Urinary bladder (tissue), 3 donors: ENCODE measurements at regions not wholly inside any gene's neighbourhood (a gene's known extent, or its start where the extent isn't known, plus 50 kb on each side); places are given as distances from the start of the nearest gene placed in this dataset.

Source experiments
- DNase-seq: peaks from one replicate; pipeline ENCODE4 v3.0.0-alpha.2; 2015; ENCODE audit errors: extremely low spot score
- H3K27ac ChIP-seq: one replicate; pipeline ENCODE4 v1.5.1; 2013; ENCODE audit warnings: low read depth, mild to moderate bottlenecking, moderate library complexity
- H3K36me3 ChIP-seq: one replicate; pipeline ENCODE4 v1.6.1; 2013; ENCODE audit warnings: mild to moderate bottlenecking, moderate library complexity; ENCODE audit not compliant: insufficient read depth
- H3K4me1 ChIP-seq: one replicate; pipeline ENCODE4 v1.6.1; 2013; ENCODE audit warnings: mild to moderate bottlenecking, moderate library complexity; ENCODE audit not compliant: insufficient read depth
- H3K4me3 ChIP-seq: one replicate; pipeline ENCODE4 v1.5.1; 2013; ENCODE audit warnings: low read depth, low read length
- WGBS: extraction: QIAGEN DNeasy Blood & Tissue Kit; methylation state at CpG from one replicate; pipeline ENCODE4 v1.1.7; 2013; 5-methylcytosine and 5-hydroxymethylcytosine counted together
- donor health status: healthy with polysubstance abuse.
- donor health status: healthy.

DNA sequence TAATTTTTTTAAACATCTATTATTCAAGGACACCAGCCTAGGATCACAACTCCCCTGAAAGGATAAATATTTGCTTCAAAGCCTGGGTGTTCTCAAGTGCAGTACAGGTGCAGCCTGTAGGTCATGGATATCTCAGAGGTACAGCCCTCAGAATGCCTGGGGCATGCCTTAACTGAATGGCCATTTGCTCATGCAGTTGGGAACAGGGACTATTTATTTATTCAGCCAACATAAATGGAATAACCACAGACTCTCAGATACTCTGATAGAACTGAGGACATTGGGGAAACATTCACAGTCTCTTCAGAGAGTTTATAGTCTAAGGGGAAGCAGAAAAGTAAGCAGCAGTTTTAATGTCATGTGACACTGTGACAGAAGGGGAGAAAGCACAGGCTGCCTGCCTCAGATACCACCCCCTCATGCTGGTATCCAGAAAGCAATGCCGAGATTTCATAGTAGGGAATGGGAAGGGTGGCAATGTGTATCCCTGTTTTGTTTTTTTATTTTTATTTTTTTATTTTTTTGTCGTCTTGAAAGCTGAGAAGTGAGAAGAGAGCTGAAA is 112.6 kb downstream of the MACIR start:
- no peak overlapping the region for H3K4me3 ChIP-seq
- H3K27ac ChIP-seq, result no peak overlapping the region
- H3K36me3 ChIP-seq, result no peaks in the 10 kb centered on the region
- no peak for DNase-seq
- 56% methylated on average over 2 of the region's 2 CpGs for WGBS
- H3K4me1 ChIP-seq, result no peaks in the 10 kb centered on the region

DNA sequence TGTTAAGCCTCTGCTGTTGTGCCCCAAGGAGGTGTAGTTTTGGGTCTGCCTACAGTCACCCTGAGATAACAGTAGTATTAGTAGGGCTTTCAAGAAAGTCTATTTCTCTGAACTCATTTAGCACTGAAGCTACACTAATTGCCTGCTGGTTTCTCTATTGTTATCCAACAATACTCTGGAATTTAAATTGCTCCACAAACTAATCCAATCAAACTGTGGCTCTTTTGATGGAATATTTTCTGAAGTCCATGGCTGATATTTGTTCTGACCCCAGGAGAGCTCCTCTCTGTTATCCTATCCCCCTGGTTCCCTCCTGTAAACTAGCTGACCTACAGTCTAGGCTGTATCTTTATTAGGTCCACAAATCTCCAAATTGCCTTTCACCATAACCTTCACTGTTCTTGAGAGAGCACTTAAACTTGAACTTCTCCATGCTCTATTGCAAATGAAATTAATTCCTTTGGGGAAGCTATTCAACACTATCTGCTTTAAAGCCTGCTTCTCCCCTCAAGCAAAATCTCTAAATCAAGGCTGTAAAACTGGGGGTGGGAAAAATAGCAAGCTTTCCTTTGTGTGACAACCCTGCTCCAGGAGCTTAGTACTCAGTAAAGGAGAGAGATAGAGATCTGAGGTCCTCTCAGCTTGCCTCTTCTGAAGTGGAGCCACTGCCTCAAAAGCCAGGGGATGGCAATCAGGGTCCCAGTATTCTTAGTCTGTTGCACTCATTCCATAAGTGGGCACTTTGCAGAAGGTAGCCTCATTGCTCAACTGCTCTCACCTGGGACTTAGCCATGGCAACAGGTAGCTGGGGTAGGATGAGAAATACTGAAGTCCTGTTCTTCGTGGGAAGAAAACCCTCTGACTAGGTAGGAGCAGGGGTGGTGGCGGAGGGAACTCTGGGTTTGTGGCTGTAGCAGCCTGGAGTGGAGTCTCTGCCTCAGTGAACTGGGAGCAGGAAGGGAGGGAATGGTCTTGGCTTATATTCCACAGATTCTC is 110.9 kb downstream of the MACIR start:
- H3K36me3 ChIP-seq, result no peaks in the 10 kb centered on the region
- no peak overlapping the region for H3K27ac ChIP-seq
- H3K4me3 ChIP-seq, result no peak overlapping the region
- H3K4me1 ChIP-seq, result no peaks in the 10 kb centered on the region
- no peak for DNase-seq
- 77% methylated on average over 2 of the region's 2 CpGs for WGBS

DNA sequence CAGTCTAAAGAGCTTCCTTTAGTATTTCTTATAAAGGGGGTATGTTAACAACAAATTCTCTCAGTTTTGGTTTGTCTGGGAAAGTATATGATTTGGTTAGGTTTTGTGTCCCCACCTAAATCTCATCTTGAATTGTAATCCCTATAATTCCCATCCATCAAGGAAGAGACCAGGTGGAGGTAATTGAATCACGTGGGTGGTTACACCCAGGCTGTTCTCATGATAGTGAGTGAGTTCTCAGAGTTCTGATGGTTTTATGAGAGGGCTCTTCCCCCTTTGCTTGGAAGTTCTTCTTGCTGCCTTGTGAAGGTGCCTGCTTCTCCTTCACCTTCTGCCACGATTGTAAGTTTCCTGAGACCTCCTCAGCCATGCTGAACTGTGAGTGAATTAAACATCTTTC is 109.1 kb downstream of the MACIR start:
- Histone ChIP-seq H3K27ac (no peak overlapping the region), H3K4me3 (no peak overlapping the region), H3K36me3 (no peaks in the 10 kb centered on the region), H3K4me1 (no peaks in the 10 kb centered on the region)
- DNase-seq, result no peak
- WGBS, result 55% methylated on average over 2 of the region's 2 CpGs

DNA sequence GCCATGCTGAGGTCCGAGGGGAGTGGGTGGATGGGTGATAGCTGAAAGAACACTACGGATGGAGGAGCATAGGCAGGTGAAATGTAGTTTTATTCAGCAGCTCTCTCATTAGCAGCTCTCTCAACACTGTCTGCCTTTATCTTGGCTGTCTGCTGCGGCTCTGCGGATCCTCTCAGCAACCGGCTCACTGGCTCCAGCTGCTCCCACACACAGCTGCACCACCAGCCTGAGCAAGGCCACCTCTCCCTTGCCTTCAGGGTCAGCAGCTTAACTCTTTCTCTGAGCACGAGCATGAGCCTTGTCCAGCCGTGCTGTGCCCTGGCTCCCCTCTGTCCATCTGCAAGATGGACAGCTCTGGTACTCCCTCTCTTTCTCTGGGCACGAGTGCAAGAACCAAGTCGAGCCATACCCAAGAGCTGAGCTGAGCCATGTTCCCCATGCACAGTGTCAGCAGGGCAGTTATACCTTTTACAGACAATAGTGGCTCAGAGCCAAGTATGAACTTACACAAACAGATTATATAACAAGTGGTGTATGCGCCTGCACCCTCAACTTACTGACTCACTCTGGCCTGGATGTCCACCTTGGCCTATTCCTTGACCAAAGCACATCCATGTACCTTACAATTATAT is 108.5 kb downstream of the MACIR start:
- 74% methylated on average over 10 of the region's 10 CpGs for WGBS
- no peaks in the 10 kb centered on the region for H3K36me3 ChIP-seq
- H3K4me1 ChIP-seq, result no peaks in the 10 kb centered on the region
- no peak overlapping the region for H3K27ac ChIP-seq
- no peak for DNase-seq
- no peak overlapping the region for H3K4me3 ChIP-seq

DNA sequence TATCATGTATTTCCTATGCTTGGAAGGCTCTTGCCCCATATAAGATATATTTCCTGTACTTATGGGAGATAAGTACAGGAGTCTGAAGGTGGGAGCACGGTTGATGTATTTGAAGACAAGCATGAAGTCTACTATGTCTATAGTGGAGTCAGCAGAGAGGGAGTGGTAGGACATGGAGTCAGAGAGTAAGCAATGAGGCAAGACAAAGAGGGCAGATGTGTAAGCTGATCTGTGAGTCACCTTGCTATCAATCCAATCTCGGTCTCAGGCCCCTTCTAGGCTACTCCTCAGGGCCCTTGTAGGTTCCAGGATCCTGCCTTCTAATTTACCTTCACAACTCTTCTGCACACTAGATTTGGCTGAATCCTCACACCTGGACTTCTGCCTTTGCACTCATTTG is 105.5 kb downstream of the MACIR start:
- no peaks in the 10 kb centered on the region for H3K4me1 ChIP-seq
- DNase-seq, result no peak
- no peaks in the 10 kb centered on the region for H3K36me3 ChIP-seq
- H3K27ac ChIP-seq, result no peak overlapping the region
- no peak overlapping the region for H3K4me3 ChIP-seq
- 74% methylated on average over 2 of the region's 2 CpGs for WGBS

DNA sequence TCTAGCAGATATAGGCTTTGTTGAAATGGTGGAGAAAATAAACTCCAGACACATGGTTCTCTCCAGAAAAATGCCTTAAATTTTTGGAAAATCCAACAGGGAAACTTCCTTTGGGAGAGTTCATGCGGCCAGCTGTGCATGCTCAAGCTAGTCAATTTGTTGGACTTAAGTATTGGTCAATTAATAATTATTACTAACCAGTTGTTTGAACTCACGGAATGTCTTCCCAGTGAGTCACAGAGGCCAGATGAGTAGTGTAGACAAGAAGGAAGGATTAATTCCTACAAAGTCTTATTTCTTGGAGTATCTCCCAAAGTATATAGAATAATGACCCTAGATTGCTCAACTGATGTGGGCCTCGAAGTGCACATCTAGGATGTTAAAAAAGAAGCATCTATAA is 103.6 kb downstream of the MACIR start:
- no peak overlapping the region for H3K27ac ChIP-seq
- H3K4me1 ChIP-seq, result no peaks in the 10 kb centered on the region
- DNase-seq, result no peak
- H3K4me3 ChIP-seq, result no peak overlapping the region
- H3K36me3 ChIP-seq, result no peaks in the 10 kb centered on the region
- 85% methylated on average over 3 of the region's 3 CpGs for WGBS

DNA sequence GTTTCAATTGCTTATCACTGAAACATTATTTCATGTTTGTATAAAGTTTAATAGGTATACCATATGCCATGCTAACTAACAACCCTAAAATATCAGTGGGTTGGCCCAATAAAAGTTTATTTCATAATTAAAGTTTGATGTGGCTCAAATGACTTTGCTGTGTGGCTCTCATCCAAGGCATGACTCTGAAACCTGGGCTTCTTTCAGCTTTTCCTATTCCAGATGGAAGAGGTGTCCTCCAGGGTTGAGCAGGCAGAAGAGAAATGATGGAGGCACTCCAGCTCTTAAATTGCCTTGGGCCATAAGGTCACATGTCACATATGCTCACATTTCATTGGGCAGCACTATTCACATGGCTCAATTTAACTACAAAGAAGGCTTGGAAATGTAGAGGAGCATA is 101.9 kb downstream of the MACIR start:
- Histone ChIP-seq H3K4me1 (no peaks in the 10 kb centered on the region), H3K36me3 (no peaks in the 10 kb centered on the region), H3K27ac (no peak overlapping the region), H3K4me3 (no peak overlapping the region)
- no peak for DNase-seq

DNA sequence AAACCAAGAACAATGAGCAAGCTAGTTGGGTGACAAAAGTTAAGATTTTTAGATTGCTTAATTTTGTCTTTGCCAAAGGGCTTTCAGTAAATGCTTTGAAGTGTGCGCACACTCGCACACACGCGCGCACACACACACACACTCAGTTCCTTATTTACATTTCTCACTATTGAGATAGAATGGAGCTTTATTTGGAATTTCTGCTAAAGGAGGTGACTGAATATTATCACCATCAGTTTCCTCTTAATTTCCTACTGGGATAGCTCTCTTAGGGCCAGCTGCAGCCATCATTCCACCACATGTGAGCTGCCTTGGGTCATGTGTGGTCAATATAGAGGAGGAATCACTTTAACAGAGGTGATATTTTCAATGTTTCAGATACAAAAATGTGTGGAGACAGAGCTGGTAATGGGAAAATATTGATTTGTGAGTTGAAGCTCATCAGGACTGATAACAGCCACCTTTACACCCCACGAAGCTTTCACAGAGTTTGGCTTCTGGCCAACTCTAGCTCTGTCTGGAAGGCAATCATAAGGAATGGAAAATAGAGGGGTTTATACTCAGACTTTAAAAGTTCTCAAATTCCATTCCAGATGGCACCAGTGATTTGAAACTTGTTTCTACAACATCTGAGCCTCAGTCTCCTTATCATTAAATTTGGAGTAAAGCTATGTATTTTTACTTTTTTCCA is 99.9 kb downstream of the MACIR start:
- no peaks in the 10 kb centered on the region for H3K4me1 ChIP-seq
- H3K4me3 ChIP-seq, result no peak overlapping the region
- no peak overlapping the region for H3K27ac ChIP-seq
- 71% methylated on average over 6 of the region's 6 CpGs for WGBS
- no peak for DNase-seq
- no peaks in the 10 kb centered on the region for H3K36me3 ChIP-seq

DNA sequence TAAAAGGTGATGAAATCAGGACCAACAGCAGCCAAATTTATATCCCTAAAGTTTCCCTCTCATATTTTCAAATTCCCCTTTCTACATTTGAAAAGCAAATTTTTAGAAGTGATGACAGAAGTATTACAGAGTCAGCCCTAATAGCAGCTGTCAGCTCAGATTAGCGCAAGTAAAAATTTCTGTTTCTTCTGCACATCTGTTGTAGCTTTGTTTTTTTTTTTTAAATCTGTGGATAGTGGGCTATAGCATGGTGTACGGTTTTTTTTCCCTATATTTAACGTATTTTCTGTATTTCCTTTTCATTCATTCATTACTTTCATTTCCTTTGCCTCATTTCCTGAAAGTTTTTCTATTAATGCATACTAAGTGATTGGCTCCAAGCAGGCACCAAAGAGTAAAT is 99.1 kb downstream of the MACIR start:
- DNase-seq, result no peak
- H3K4me3 ChIP-seq, result no peak overlapping the region
- H3K27ac ChIP-seq, result no peak overlapping the region
- no peaks in the 10 kb centered on the region for H3K4me1 ChIP-seq
- WGBS, result 30% methylated on average over 3 of the region's 3 CpGs
- no peaks in the 10 kb centered on the region for H3K36me3 ChIP-seq

DNA sequence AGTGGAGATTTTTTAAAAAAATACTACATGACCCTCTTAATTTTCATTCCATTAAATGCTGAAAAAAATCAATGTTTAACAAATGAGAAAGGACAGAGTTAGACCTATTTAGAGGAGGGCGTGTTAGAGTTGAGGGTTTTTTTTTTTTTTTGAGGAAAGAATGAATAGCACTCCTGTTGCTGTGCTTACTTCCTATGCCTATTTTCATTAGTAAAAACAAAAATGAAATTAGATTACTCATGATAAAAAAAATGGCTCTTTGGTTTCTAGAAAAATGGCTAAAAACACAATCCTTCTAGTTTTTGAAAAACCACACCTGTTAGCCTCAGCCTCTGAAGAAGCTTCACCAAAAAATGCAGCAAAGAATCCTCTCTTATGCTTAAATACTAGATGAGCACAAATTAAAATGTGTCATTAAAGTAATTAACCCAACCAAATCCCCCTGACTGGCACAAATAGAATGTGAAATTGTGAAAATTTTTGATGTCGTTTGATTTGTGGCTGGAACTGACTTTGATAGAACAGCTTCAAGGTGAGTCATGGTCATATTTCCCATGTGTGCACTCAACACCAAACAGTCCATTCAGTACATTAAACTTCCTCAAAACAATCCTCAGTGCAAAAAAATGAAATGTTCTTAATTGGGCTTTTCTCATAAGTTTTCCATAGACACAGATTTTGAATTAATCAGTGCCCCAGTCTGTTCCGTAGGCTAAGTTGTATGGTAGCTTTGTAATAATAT is 98.0 kb downstream of the MACIR start:
- Histone ChIP-seq H3K27ac (no peak overlapping the region), H3K4me1 (no peaks in the 10 kb centered on the region), H3K4me3 (no peak overlapping the region), H3K36me3 (no peaks in the 10 kb centered on the region)
- no peak for DNase-seq
- WGBS, result 87% methylated on average over 3 of the region's 3 CpGs

DNA sequence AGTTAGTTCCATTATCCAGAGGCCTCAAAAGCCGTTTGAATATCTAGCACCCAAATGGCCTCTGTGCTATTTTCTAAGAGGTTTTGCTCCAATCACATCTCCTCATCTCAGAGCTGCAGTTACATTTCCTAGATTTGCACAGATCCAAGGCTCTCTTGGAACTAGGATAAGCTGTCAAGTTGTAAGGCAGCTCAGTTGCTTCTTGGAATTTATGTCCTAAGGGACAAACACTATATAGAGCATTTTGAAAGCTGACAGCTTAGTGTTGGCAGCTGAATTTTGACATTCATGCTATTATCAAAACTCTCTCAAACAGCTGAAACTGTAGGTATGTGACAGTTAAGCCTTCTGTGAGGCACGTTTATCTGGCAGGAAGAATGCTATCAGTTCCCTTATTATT is 97.0 kb downstream of the MACIR start:
- Histone ChIP-seq H3K4me1 (no peaks in the 10 kb centered on the region), H3K36me3 (no peaks in the 10 kb centered on the region), H3K27ac (no peak overlapping the region), H3K4me3 (no peak overlapping the region)
- WGBS, result 10% methylated on average over 2 of the region's 2 CpGs
- no peak for DNase-seq

DNA sequence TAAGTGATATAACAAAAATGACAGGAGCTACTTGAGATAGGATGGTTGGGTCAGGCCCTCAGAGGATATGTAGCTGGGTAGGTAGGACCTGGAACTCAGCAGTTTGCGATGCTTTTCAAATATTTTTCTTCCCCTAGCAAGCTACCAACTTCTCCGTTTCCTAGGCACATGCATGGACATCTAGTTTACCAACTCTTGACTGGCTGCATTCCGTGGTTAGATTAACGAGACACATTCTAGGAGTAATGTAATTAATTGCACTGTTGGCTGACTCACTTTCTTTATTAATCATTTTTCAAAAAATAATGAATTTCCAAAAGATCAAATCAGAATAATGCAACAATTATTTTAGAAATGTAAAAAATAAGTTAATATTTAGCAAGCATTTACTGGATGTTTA is 95.9 kb downstream of the MACIR start:
- no peak for DNase-seq
- no peak overlapping the region for H3K4me3 ChIP-seq
- H3K27ac ChIP-seq, result no peak overlapping the region
- H3K36me3 ChIP-seq, result no peaks in the 10 kb centered on the region
- WGBS, result 87% methylated on average over 4 of the region's 4 CpGs
- no peaks in the 10 kb centered on the region for H3K4me1 ChIP-seq

DNA sequence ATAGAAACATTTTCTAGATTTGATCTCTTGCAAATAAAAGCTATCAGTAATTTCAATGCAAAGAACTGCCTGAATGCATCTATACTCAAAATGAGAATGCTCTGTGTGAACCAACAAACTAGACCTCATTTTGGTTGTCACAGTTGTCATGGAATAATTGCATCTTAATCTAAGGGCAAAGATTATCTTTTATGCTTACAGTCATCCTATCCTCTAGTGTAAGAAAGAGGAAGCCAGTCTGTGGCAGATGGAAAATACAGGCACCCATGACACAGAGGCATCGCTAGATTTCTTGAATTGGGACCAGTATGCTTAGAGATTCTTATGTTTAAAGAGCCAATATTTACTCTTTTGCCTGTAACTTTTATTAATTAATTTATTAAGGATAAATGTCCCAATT is 95.0 kb downstream of the MACIR start:
- no peak for DNase-seq
- Histone ChIP-seq H3K4me1 (no peaks in the 10 kb centered on the region), H3K27ac (no peak overlapping the region), H3K36me3 (no peaks in the 10 kb centered on the region), H3K4me3 (no peak overlapping the region)
- 85% methylated on average over 1 of the region's 1 CpG for WGBS
